HG03025 (cell line): ENCODE measurements at regions not wholly inside any gene's neighbourhood (a gene's known extent, or its start where the extent isn't known, plus 50 kb on each side); places are given as distances from the start of the nearest gene placed in this dataset.

Experiments
- ATAC-seq: cut with Tn5 transposase; IDR thresholded peaks from one replicate; pipeline ENCODE4 v1.9.1; 2021; ENCODE audit warnings: mild to moderate bottlenecking, moderate library complexity; ENCODE audit not compliant: unreplicated experiment, low FRiP score

- no peak for ATAC-seq
These were observed 188.3 kb upstream of the CAMK1G start for GRCh38 chr1:209395169-209395568.

- no peak for ATAC-seq
These were observed 186.1 kb upstream of the CAMK1G start for GRCh38 chr1:209397371-209397770.

GRCh38 chr1:209397910-209398309 is 185.6 kb upstream of the CAMK1G start:
- no peak for ATAC-seq

- ATAC-seq, result no peak
These were observed 185.1 kb upstream of the CAMK1G start for GRCh38 chr1:209398313-209398991.

GRCh38 chr1:209399800-209400199 is 183.7 kb upstream of the CAMK1G start:
- no peak for ATAC-seq

- ATAC-seq, result no peak
These were observed 182.9 kb upstream of the CAMK1G start for GRCh38 chr1:209400351-209401220.

- no peak for ATAC-seq
These were observed 180.8 kb upstream of the CAMK1G start for GRCh38 chr1:209402697-209403096.

- ATAC-seq, result no peak
These were observed 179.6 kb upstream of the CAMK1G start for GRCh38 chr1:209403921-209404320.

- ATAC-seq, result no peak
These were observed 178.9 kb upstream of the CAMK1G start for GRCh38 chr1:209404577-209404976.

- no peak for ATAC-seq
These were observed 178.2 kb upstream of the CAMK1G start for GRCh38 chr1:209405183-209405814.

GRCh38 chr1:209406168-209406567 is 177.3 kb upstream of the CAMK1G start:
- no peak for ATAC-seq

- no peak for ATAC-seq
These were observed 176.9 kb upstream of the CAMK1G start for GRCh38 chr1:209406595-209406994.

- ATAC-seq, result no peak
These were observed 173.7 kb upstream of the CAMK1G start for GRCh38 chr1:209409780-209410179.

GRCh38 chr1:209411491-209411929 is 172.0 kb upstream of the CAMK1G start:
- no peak for ATAC-seq

- no peak for ATAC-seq
These were observed 171.5 kb upstream of the CAMK1G start for GRCh38 chr1:209412036-209412435.

GRCh38 chr1:209412566-209412965 is 170.9 kb upstream of the CAMK1G start:
- no peak for ATAC-seq

- no peak for ATAC-seq
These were observed 170.5 kb upstream of the CAMK1G start for GRCh38 chr1:209413062-209413461.

- ATAC-seq, result no peak
These were observed 168.6 kb upstream of the CAMK1G start for GRCh38 chr1:209414803-209415329.

GRCh38 chr1:209416039-209416438 is 167.5 kb upstream of the CAMK1G start:
- no peak for ATAC-seq

GRCh38 chr1:209416716-209417115 is 166.8 kb upstream of the CAMK1G start:
- no peak for ATAC-seq

- ATAC-seq, result no peak
These were observed 165.8 kb upstream of the CAMK1G start for GRCh38 chr1:209417761-209418160.
